ENCODE measurements at regions not wholly inside any gene's neighbourhood (a gene's known extent, or its start where the extent isn't known, plus 50 kb on each side); places are given as distances from the start of the nearest gene placed in this dataset.

GRCh38 chr18:10286580-10287150 is 167.8 kb upstream of the APCDD1 start:
- Histone ChIP-seq H3K4me1 (no peaks in the 10 kb centered on the region), H3K27ac (no peak overlapping the region), H3K9me3 (no peaks in the 10 kb centered on the region), H3K27me3 (ENCODE audit: insufficient read depth in 3 of 3, low read length in 2 of 3) (no peaks in the 10 kb centered on the region), H3K36me3 (ENCODE audit: insufficient read depth in 1 of 2, low read depth in 1 of 2) (no peaks in the 10 kb centered on the region), H3K4me3 (no peak overlapping the region)
- no peak for TF ChIP-seq CTCF (IDR thresholded peaks at IDR 0.05)
- WGBS, 3 donors, result 90 to 92% (median 92%) methylated on average over 8 of the region's 8 CpGs
- intact Hi-C loops (cut with DNase I), result no loop called here
- no peak for ATAC-seq
- DNase-seq, result no peak

GRCh38 chr18:10289251-10289650 is 165.2 kb upstream of the APCDD1 start:
- 72 to 85% (median 79%) methylated on average over 4 of the region's 4 CpGs for WGBS, 3 donors
- intact Hi-C loops (cut with DNase I), result no loop called here
- ATAC-seq, result no peak

GRCh38 chr18:10289951-10290637 is 164.3 kb upstream of the APCDD1 start:
- Histone ChIP-seq H3K4me1 (no peaks in the 10 kb centered on the region), H3K27me3 (ENCODE audit: insufficient read depth in 3 of 3, low read length in 2 of 3) (no peaks in the 10 kb centered on the region), H3K27ac (no peak overlapping the region), H3K9me3 (no peaks in the 10 kb centered on the region), H3K36me3 (ENCODE audit: insufficient read depth in 1 of 2, low read depth in 1 of 2) (no peaks in the 10 kb centered on the region), H3K4me3 (no peak overlapping the region)
- TF ChIP-seq CTCF (IDR thresholded peaks at IDR 0.05), result no peak
- ATAC-seq (no peak), DNase-seq (no peak)
- intact Hi-C loops (cut with DNase I), result no loop called here
- 67 to 74% (median 71%) methylated on average over 7 of the region's 7 CpGs for WGBS, 3 donors

More at GRCh38 chr18:10289251-10289650, 165.2 kb upstream of the APCDD1 start:
- no peak for DNase-seq
- H3K9me3 ChIP-seq, result no peaks in the 10 kb centered on the region
- H3K36me3 ChIP-seq (ENCODE audit: insufficient read depth in 1 of 2, low read depth in 1 of 2), result no peaks in the 10 kb centered on the region
- H3K27me3 ChIP-seq (ENCODE audit: insufficient read depth in 3 of 3, low read length in 2 of 3), result no peaks in the 10 kb centered on the region
- TF ChIP-seq CTCF (IDR thresholded peaks at IDR 0.05), result no peak
- H3K4me3 ChIP-seq, result no peak overlapping the region
- H3K27ac ChIP-seq, result no peak overlapping the region
- no peaks in the 10 kb centered on the region for H3K4me1 ChIP-seq

GRCh38 chr18:10290638-10291235 is 163.7 kb upstream of the APCDD1 start:
- DNase-seq, result no peak
- 84 to 91% (median 85%) methylated on average over 11 of the region's 11 CpGs for WGBS, 3 donors
- no peak for ATAC-seq
- H3K4me3 ChIP-seq, result no peak overlapping the region
- H3K27me3 ChIP-seq (ENCODE audit: insufficient read depth in 3 of 3, low read length in 2 of 3), result no peaks in the 10 kb centered on the region
- no peaks in the 10 kb centered on the region for H3K9me3 ChIP-seq
- H3K36me3 ChIP-seq (ENCODE audit: insufficient read depth in 1 of 2, low read depth in 1 of 2), result no peaks in the 10 kb centered on the region
- intact Hi-C loops (cut with DNase I), result no loop called here
- H3K4me1 ChIP-seq, result no peaks in the 10 kb centered on the region
- no peak for TF ChIP-seq CTCF (IDR thresholded peaks at IDR 0.05)
- no peak overlapping the region for H3K27ac ChIP-seq

Measured in psoas muscle (tissue), 7 donors.